HG03342 (cell line): ENCODE measurements at regions not wholly inside any gene's neighbourhood (a gene's known extent, or its start where the extent isn't known, plus 50 kb on each side); places are given as distances from the start of the nearest gene placed in this dataset.

Source experiments
- ATAC-seq: cut with Tn5 transposase; IDR thresholded peaks from one replicate; pipeline ENCODE4 v1.9.1; 2021; ENCODE audit warnings: mild to moderate bottlenecking, moderate library complexity; ENCODE audit not compliant: unreplicated experiment

GRCh38 chr11:135075740-135076139 is 663.7 kb upstream of the B3GAT1 start:
- no peak for ATAC-seq

GRCh38 chr11:135074397-135074998 is 662.5 kb upstream of the B3GAT1 start:
- ATAC-seq: no peak

GRCh38 chr11:135073870-135074269 is 661.8 kb upstream of the B3GAT1 start:
- ATAC-seq: no peak

- ATAC-seq: no peak
Observed at GRCh38 chr11:135073381-135073780, 661.3 kb upstream of the B3GAT1 start.

GRCh38 chr11:135069890-135070289 is 657.8 kb upstream of the B3GAT1 start:
- no peak for ATAC-seq

GRCh38 chr11:135069063-135069462 is 657.0 kb upstream of the B3GAT1 start:
- ATAC-seq: no peak

GRCh38 chr11:135062994-135063393 is 651.0 kb upstream of the B3GAT1 start:
- no peak for ATAC-seq

GRCh38 chr11:135061166-135061565 is 649.1 kb upstream of the B3GAT1 start:
- no peak for ATAC-seq

- ATAC-seq: no peak
Observed at GRCh38 chr11:135046986-135047385, 634.9 kb upstream of the B3GAT1 start.

GRCh38 chr11:135046556-135046955 is 634.5 kb upstream of the B3GAT1 start:
- no peak for ATAC-seq

- no peak for ATAC-seq
Observed at GRCh38 chr11:135043434-135043833, 631.4 kb upstream of the B3GAT1 start.

GRCh38 chr11:135037828-135038227 is 625.8 kb upstream of the B3GAT1 start:
- no peak for ATAC-seq

- no peak for ATAC-seq
Observed at GRCh38 chr11:135036488-135037297, 624.7 kb upstream of the B3GAT1 start.

- ATAC-seq: no peak
Observed at GRCh38 chr11:135035282-135035681, 623.2 kb upstream of the B3GAT1 start.

- no peak for ATAC-seq
Observed at GRCh38 chr11:135033540-135033939, 621.5 kb upstream of the B3GAT1 start.

- ATAC-seq: no peak
Observed at GRCh38 chr11:135031205-135031989, 619.4 kb upstream of the B3GAT1 start.

GRCh38 chr11:135027461-135027860 is 615.4 kb upstream of the B3GAT1 start:
- no peak for ATAC-seq

GRCh38 chr11:135023499-135023898 is 611.5 kb upstream of the B3GAT1 start:
- ATAC-seq: no peak

GRCh38 chr11:135022454-135022853 is 610.4 kb upstream of the B3GAT1 start:
- no peak for ATAC-seq

GRCh38 chr11:135019899-135020298 is 607.9 kb upstream of the B3GAT1 start:
- no peak for ATAC-seq

GRCh38 chr11:135019343-135019871 is 607.4 kb upstream of the B3GAT1 start:
- ATAC-seq: no peak
